HepG2 (cell line): ENCODE measurements at regions not wholly inside any gene's neighbourhood (a gene's known extent, or its start where the extent isn't known, plus 50 kb on each side); places are given as distances from the start of the nearest gene placed in this dataset.

ENCODE experiments used
- AKNA ChIP-seq: sonication (generic); formaldehyde crosslinking; IDR thresholded peaks from 2 replicates; pipeline ENCODE4 v1.4.0; 2020; ENCODE audit warnings: missing genetic modification reagents, borderline replicate concordance
- ATAD3A ChIP-seq: sonication (generic); formaldehyde crosslinking; IDR thresholded peaks from 2 replicates; pipeline ENCODE4 v1.4.0; 2020; ENCODE audit warnings: missing genetic modification reagents
- ERF ChIP-seq: IDR thresholded peaks from 2 replicates; pipeline ENCODE4 v1.6.1; 2018; ENCODE audit warnings: missing biosample characterization, missing genetic modification reagents
- ESRRA ChIP-seq: sonication (generic); formaldehyde crosslinking; IDR thresholded peaks from 2 replicates; pipeline ENCODE4 v1.5.1; 2020; ENCODE audit warnings: mild to moderate bottlenecking, low read depth, missing genetic modification reagents
- HCFC1 ChIP-seq: fragments of 150-350 bp; IDR thresholded peaks from 2 replicates; pipeline ENCODE4 v1.6.1; 2014; ENCODE audit warnings: low read depth, low read length
- HDAC1 ChIP-seq: sonication (generic); formaldehyde crosslinking; IDR thresholded peaks from 2 replicates; pipeline ENCODE4 v1.5.1; 2020; ENCODE audit warnings: mild to moderate bottlenecking, missing genetic modification reagents
- IKZF1 ChIP-seq: fragments of 450-650 bp; IDR thresholded peaks from 2 replicates; pipeline ENCODE4 v1.7.1; 2016
- KDM6A ChIP-seq: IDR thresholded peaks from 2 replicates; pipeline ENCODE4 v1.6.1; 2016; ENCODE audit warnings: low read depth
- MXD3 ChIP-seq: IDR thresholded peaks from 2 replicates; pipeline ENCODE4 v1.6.1; 2016; ENCODE audit warnings: mild to moderate bottlenecking, missing biosample characterization, missing genetic modification reagents
- PITX1 ChIP-seq: sonication (generic); formaldehyde crosslinking; IDR thresholded peaks from 2 replicates; pipeline ENCODE4 v1.5.1; 2020; ENCODE audit warnings: mild to moderate bottlenecking, missing genetic modification reagents
- PLSCR1 ChIP-seq: sonication (generic); formaldehyde crosslinking; IDR thresholded peaks from 2 replicates; pipeline ENCODE4 v1.5.0; 2020; ENCODE audit warnings: missing genetic modification reagents, mild to moderate bottlenecking, borderline replicate concordance
- RARA ChIP-seq: IDR thresholded peaks from 2 replicates; pipeline ENCODE4 v1.6.1; 2016; ENCODE audit warnings: missing genetic modification reagents, missing compliant biosample characterization
- SPEN ChIP-seq: sonication (generic); formaldehyde crosslinking; IDR thresholded peaks from 2 replicates; pipeline ENCODE4 v1.5.1; 2020; ENCODE audit warnings: low read depth, mild to moderate bottlenecking, missing genetic modification reagents
- TARDBP ChIP-seq: sonication (generic); formaldehyde crosslinking; IDR thresholded peaks from 2 replicates; pipeline ENCODE4 v1.8.0; 2022; ENCODE audit warnings: mild to moderate bottlenecking, missing genetic modification reagents
- TOE1 ChIP-seq: sonication (generic); formaldehyde crosslinking; IDR thresholded peaks from 2 replicates; pipeline ENCODE4 v1.4.0; 2020; ENCODE audit warnings: mild to moderate bottlenecking, missing genetic modification reagents
- ZNF205 ChIP-seq: IDR thresholded peaks from 2 replicates; pipeline ENCODE4 v1.6.1; 2018; ENCODE audit warnings: missing biosample characterization, missing genetic modification reagents
- TF ChIP-seq, protein P1 (sequence below): sonication (generic); formaldehyde crosslinking; conservative IDR thresholded peaks from 2 replicates; pipeline ENCODE4 v1.4.0; 2020; ENCODE audit warnings: missing genetic modification reagents
- TF ChIP-seq, protein P2 (sequence below): sonication (generic); formaldehyde crosslinking; IDR thresholded peaks from 2 replicates; pipeline ENCODE4 v1.4.0; 2020; ENCODE audit warnings: missing genetic modification reagents, borderline replicate concordance

GRCh38 chr4:3823496-3824341 lies 57.5 kb downstream of the ADRA2C start (continued):
- TF ChIP-seq, protein P1, sequence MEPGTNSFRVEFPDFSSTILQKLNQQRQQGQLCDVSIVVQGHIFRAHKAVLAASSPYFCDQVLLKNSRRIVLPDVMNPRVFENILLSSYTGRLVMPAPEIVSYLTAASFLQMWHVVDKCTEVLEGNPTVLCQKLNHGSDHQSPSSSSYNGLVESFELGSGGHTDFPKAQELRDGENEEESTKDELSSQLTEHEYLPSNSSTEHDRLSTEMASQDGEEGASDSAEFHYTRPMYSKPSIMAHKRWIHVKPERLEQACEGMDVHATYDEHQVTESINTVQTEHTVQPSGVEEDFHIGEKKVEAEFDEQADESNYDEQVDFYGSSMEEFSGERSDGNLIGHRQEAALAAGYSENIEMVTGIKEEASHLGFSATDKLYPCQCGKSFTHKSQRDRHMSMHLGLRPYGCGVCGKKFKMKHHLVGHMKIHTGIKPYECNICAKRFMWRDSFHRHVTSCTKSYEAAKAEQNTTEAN: peak; percentile 76; the same call in 1 of the 2 replicates
- TF ChIP-seq TARDBP (CRISPR knock-in tag): no peak
- TF ChIP-seq, protein P2, sequence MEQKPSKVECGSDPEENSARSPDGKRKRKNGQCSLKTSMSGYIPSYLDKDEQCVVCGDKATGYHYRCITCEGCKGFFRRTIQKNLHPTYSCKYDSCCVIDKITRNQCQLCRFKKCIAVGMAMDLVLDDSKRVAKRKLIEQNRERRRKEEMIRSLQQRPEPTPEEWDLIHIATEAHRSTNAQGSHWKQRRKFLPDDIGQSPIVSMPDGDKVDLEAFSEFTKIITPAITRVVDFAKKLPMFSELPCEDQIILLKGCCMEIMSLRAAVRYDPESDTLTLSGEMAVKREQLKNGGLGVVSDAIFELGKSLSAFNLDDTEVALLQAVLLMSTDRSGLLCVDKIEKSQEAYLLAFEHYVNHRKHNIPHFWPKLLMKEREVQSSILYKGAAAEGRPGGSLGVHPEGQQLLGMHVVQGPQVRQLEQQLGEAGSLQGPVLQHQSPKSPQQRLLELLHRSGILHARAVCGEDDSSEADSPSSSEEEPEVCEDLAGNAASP (CRISPR knock-in tag): peak; percentile 43; the same call in 1 of the 2 replicates
- peak; percentile 62; the same call in 1 of the 2 replicates for TF ChIP-seq ERF (CRISPR knock-in tag)
- peak; percentile 68; the same call in 1 of the 2 replicates for TF ChIP-seq SPEN (CRISPR knock-in tag)
- TF ChIP-seq HCFC1: no peak
- TF ChIP-seq PLSCR1 (CRISPR knock-in tag): no peak
- peak; percentile 75; the same call in 1 of the 2 replicates for TF ChIP-seq ESRRA
- no peak for TF ChIP-seq MXD3 (CRISPR knock-in tag)
- TF ChIP-seq ATAD3A (CRISPR knock-in tag): no peak
- peak; percentile 35; the same call in 1 of the 2 replicates for TF ChIP-seq RARA
- no peak for TF ChIP-seq ZNF205 (CRISPR knock-in tag)
- peak; percentile 66; the same call in 1 of the 2 replicates for TF ChIP-seq HDAC1 (CRISPR knock-in tag)
- no peak for TF ChIP-seq TOE1 (CRISPR knock-in tag)
- no peak for TF ChIP-seq IKZF1
- TF ChIP-seq KDM6A: peak; percentile 48; the same call in 1 of the 2 replicates
- TF ChIP-seq AKNA (CRISPR knock-in tag): no peak
- TF ChIP-seq PITX1 (CRISPR knock-in tag): peak; percentile 40; the same call in 1 of the 2 replicates
